CD4-positive, alpha-beta T cell treated with Interleukin-6 at 100 ng/mL for 8 hours (primary cell): ENCODE measurements at regions not wholly inside any gene's neighbourhood (a gene's known extent, or its start where the extent isn't known, plus 50 kb on each side); places are given as distances from the start of the nearest gene placed in this dataset.
"Not testable (repeated sequence)": the region's sequence is repeated elsewhere in the genome, so short reads cannot be mapped to it uniquely, and the experiment has no call there.

Source experiments
- DNase-seq: peaks from one replicate; pipeline ENCODE4 v3.0.0-alpha.2; 2020; ENCODE audit warnings: mixed read lengths, low spot score

DNA sequence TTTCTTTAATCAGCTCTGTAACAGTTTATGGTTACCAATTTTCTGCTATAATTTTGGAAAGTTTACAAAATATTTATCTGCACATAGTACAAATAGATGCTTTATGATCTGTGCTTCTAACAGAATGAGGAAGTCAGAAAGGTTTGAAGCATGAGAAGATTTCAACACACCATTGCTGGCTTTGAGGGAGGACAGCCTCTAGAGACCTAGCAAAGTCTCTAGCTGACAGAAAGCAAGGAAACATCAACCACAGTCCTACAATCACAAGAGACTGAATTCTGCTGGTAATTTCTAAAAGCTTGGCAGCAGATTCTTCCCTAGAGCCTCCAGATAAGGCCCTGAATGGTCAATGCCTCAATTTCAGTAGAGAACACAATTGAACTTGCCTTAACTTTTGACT is 750.8 kb upstream of the SLC35B3 start:
- no peak for DNase-seq

DNA sequence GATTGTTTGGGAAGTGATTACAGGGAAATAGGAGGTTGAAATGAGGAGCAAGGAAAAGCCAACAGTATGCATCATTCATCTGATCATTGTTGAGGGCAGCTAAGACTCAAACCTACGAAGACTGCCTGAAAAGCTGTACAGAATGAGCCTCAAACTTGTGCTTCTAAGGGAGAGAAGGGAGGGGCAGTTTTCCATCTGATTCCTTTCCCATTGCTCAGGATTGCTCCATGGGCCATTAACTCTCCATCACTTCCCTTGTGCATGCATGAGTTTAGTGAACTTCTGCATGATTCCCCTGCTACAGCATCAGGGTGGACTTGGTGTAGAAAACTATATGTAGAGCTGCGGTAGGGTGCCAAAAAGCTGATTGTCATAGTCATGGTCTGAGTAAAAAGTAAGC is 742.7 kb upstream of the SLC35B3 start:
- DNase-seq, result no peak

DNA sequence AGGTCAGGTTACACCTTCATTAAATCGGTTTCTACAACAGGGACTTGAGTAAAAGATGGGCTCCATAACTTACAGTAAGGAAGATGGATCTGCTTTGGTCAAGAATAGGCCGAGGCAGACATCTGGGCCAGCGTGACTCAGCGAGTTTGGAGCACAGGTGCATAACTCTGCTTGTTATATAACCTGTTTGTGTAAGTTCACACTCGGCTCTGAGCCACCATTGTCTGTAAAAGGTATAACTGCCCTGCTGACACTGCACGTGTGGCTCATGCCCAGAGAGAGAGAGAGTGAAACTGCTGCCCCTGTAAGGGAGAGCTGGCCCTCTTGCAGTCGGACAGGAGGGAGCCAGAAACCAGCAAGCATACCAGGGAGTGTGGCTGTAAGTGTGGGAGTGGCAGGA is 737.9 kb upstream of the SLC35B3 start:
- no peak for DNase-seq

DNA sequence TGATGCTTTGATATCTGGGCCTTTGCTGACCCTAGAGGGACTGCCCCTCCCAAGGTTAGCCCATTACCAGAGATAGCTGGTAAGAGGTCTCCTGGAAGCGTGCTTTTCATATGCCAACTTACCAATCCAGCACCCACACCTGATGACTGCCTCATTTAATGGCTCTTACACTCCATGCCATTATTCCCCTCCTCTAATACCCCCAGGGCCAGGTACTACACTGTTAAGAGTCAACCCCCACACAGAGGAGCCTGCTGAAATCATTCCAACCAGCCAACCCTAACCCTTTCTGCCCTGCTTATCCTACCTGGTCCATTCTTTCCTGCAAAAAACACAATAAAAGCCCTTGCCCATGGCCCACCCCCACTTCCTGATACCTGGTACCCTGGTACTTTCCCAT is 736.8 kb upstream of the SLC35B3 start:
- no peak for DNase-seq

DNA sequence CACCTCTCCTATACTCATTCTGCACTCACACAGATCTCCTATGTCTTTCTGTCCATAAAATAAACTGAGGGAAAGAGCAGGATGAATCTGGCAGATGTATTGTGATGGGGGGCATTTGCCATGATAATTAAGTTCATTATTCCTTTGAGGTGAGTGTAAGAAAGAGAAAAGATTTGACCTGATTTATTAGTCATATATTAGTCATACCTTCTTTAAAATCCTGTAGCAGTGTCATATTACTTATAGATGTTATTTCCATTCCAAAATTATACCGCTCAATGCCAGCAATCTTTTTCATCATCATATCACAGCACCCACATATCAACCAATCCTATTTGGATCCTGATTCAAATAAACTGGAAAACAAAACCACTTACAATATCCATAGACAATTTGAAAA is 733.3 kb upstream of the SLC35B3 start:
- DNase-seq, result no peak

DNA sequence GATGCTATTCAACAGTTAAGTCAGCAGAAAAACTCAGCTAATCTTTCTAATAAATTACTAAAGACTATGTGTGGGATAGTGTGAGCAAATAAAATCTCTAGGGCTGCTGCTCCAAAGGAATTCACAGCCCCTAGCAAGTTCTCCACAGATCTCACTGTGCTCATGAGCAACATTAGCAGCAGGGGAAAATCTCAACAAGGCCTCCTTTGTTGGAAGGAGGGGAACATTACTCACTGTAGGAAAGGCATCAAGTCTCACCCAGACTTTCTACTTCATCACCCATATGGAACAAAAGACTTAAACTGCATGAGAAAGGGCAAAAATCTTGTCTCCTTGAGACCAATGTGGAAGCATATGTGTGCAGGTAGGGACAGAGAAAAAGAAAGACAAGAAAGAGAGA is 726.4 kb upstream of the SLC35B3 start:
- DNase-seq, result no peak

DNA sequence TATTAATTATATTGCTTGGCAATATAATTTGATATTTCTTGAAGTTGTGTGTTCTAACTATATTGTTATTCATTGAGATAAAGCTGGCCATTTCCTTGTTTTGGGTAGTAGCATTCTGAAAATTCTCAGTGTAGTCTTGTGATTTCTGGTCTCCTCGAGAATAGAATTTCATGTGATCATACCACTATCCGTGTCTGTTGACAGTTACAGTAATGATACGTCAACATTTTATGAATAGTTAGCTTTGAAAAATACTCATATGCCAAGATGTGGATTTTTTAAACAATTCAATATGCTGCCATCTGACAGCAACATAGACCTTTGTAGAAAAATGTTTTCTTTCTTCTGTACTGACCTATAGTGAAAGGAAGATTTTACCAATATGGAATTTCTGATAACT is 723.7 kb upstream of the SLC35B3 start:
- DNase-seq, result no peak

DNA sequence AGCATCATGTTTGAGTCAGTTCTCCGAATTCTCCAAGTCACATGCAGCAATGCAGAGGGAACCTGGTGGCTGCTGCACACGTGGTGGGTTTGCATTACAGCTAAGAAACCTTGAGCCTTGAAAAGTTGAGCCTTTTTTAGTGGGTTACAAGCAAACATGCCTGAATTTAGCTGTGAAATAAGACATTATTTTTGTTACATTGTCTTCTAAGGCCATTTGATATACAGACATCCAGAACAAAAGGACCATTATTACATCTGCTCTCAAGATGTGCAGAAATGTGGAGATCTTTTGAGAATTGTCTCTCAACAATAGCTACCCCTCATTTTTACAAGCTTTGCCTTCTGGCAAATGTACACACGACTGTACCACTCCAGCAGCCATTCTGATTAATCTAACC is 720.5 kb upstream of the SLC35B3 start:
- DNase-seq, result no peak

DNA sequence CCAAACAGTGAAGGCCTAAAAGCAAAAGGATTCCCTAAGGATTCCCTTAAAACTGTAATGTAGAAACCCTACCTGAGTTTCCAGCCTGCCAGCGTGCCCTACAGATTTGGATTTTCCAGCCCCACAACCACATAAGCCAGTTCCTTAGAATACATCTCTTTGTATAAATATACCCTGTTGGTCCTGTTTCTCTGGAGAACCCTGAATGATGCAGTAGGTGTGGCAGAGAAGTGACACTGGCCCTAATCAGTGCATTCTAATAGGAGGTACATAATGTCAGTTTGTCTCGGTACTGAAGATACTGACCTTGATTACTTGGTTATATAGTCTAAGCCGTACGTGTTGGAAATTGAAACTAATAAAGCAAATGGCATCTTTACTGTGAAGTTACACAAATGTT is 707.8 kb upstream of the SLC35B3 start:
- DNase-seq, result no peak

DNA sequence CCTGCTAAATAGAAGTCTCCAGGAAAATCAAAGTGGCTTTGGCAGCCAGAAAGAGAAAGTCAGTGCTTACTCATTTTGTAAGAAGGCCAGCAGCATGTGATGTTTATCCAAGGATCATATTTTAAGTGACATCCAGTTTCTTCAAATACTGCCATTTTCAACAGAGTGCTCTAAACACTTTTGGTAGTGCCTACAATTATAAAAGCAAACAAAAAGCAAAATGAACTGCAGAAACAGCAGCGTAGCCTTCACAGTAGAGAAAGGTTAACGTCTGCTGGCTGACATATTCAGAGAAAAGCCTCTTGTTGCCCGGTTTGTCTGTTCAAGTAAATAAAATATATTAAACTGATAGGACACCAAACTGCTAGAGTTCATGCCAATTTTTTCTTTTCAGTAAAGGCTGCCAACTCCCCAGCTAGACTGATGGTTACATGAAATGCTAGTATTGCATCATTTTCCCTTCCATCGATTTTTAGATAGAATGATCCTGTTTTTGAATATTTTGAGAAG is 705.7 kb upstream of the SLC35B3 start:
- DNase-seq, result no peak

DNA sequence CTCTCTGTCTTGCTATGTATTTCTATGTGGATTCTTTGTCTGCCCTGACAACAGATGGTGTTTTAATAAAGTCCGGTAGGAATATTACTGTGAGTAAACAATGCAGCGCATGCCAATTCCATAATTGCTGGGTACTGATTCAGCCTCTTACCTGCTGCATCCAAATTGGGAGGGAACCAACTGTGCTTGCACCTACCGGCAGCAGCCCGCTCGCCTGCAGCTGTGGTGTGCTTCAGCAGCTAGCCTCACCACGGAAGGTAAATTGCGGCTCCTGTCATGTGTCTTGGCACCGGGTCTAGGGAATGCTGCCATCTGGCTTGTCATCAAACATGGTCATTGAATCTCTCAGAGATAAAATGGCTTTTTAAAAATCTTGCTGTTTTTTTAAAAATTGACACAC is 704.8 kb upstream of the SLC35B3 start:
- no peak for DNase-seq

DNA sequence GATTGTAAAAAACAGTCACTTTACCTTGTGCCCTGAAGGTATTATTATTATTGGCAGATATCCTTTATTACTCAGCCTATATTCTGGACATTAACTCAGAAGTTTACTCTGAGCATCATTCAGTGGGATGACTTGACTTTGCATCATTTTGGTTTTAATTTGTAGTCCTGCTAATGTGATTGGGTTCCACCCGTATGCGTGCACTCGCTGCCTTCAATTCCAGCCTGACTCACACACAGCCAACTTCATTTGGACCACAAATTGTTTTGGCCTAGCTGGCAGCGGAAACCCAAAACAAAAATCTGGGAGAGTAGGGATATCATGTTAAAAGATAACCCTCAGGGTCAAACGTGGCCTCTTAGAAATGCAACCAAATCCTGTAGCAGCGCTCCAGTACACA is 704.4 kb upstream of the SLC35B3 start:
- DNase-seq, result no peak

DNA sequence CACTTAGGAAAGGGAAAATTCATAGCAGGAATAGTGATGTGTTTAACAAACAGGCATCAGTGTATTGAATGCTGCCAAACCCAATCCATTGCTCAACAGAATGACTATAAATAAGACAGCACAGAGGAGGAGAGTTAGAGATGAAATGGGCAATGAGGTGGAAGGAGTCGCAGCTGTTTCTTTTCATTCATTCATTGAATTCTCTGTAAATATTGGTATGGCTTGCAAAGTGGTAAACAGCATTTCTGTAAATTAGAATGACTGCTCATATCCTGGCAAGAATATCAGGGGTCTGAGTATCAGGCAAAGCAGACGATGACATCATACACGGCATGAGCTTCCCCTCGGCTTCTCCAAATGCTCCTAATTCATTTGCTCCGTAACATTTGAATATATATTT is 703.6 kb upstream of the SLC35B3 start:
- no peak for DNase-seq

DNA sequence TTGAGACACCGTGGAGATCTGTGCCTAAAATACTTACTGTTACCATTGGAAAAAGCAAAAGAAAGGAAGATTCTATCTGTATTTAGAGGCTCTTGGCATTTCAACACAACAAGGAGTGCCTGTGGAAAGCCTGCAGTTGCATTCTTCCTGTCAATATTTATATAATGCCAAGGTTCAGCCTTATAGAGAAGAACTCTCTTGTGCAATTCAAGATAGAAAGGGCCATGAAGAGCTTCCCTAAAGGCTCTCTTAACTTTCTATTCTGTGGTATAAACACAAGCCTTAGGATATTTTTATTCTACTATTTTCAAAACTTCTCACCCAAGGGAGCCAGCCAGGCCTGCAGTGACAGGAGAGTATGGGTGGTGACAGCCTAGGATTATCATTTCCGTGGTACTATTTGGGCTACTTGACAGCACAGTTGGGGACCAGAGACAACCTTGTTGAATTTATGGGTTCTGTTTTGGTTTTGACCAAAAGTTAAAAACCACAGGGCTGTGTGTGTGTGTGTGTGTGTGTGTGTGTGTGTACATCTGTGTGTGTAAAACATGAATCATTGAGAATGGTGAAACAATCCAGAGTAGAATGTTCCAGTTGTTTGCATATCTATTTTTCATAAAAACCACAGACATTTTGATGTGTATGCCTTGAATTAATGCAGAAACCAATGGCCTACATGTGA is 700.9 kb upstream of the SLC35B3 start:
- no peak for DNase-seq

DNA sequence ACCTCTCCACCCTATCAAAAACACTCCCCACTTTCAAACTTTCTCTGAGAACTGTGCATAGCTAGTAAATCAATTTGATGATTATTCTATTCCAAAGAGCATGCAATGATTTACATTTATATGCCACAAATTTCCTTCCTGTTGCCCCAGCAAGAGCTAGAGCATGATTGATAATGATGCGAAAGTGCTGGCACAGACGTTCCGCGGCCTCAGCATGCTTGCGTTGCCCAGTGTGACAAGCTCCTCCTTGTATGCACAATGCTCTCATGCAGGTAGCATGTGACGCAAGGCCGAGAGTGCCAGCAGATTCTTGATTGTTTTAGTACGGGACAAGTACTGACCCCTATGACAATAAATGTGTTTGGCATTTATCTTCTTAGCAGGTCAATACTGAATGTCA is 696.3 kb upstream of the SLC35B3 start:
- DNase-seq, result no peak

DNA sequence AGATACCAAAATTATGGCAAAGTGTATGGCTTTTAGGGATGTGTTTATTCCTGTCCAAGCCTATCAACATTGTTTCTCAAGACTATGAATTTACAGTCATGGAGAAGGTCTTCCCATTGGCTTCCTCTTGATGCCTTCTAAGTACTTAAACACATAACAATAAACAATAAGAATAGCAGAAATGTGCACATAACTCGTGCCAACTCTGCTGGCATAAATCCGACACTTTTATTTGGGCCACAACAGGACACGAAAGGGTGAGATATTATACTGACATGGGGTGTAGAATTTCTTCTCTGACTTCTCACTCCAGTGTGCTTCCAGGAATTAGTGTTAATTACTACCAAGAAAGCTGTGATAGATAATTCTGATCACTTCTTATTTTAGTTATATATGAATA is 695.9 kb upstream of the SLC35B3 start:
- DNase-seq, result no peak

DNA sequence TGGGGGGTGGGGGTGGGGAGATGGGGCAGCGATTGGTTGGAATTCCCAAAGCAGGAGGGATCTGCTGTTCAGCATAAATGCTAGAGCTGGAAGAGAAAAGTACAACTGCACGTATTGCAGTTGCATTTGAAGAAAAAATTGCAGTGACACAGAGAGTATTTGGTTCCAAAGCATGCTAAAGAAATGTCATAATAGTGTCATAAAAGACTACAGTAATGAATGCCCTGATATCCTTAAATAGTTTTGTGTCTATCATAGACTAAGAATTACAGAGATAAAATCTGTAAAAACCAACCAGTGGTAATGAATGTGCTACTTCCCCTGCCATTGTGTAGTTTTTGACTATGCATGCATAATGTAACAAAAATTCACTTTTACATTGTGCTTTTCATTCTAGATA is 693.6 kb upstream of the SLC35B3 start:
- no peak for DNase-seq

DNA sequence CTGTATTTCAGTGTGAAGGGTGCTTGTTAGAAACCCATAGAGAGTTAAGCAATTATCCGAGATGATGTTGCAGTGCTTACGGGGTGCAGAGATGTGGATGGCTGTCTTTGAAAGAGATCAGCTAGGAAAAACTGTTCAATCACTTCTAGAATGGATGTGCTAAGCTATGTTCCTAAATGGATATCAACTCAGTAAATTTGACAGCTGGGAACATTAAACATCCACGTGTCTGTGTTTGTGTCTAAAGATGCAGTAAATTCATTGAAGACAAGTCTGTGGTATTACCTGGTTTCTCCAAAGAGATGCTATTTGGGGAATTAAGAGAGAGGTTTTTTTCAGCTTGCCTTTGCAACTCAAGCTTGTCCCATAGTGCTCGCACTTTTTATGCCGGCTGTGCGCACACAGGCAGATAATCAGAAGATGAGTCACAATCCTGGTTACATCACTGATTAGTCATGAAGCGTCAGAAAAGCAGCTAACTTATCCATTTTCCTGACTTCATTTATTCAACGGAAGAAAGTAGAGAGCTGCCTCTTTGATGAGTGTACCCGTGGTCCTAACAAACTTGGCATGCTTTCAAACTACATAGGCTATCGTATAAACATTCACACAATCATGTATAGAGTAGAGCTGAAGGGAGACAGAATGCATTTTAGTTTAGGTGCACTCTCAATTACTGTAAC is 691.7 kb upstream of the SLC35B3 start:
- DNase-seq, result no peak

DNA sequence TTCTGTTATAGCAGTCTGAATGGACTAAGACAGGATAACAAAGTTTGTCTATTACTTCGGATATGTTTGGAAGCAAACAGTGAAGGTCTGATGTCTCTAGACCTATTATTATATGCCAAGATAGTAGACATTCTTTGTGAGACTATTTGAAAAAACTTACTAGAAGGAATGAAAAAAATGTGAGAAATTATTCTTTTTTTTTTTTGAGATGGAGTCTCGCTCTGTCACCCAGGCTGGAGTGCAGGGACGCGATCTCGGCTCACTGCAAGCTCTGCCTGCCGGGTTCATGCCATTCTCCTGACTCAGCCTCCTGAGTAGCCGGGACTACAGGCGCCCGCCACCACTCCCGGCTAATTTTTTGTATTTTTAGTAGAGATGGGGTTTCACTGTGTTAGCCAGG is 690.7 kb upstream of the SLC35B3 start:
- not testable (repeated sequence) for DNase-seq

DNA sequence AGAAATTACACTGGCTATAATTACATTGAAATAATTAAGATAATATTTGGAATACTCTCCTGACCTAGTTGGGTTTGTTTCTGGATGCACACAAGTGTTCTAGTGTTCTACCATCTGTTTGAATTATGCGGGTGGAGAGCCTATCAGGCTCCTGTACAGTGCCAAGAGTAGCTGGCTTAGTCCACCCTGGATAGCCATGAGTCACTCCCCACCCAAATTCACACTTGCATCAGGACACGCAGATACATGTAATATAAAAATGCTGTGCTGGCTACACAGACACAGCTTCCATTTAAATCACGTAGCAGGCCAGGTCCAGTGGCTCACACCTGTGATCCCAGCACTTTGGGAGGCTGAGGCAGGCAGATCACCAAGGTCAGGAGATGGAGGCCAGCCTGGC is 686.2 kb upstream of the SLC35B3 start:
- DNase-seq, result no peak

DNA sequence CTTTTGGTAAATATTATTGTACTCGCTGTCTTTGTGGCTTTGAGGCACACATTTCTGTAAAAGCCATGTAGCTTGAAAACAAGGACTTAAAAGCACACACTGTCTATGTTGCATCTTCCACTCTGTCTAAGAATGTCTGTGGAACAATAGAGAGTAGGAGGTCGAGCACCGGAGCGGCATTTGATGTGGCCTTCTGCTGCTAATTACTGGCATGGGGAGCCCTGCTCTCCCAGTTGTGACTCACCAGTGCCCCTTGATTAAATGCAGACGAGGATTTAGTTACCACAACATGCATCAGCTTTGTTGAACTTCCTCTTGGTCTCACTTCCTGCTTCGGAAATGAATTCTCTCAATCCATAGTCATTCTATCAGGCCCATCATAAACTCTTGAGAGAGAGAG is 680.7 kb upstream of the SLC35B3 start:
- DNase-seq, result no peak

DNA sequence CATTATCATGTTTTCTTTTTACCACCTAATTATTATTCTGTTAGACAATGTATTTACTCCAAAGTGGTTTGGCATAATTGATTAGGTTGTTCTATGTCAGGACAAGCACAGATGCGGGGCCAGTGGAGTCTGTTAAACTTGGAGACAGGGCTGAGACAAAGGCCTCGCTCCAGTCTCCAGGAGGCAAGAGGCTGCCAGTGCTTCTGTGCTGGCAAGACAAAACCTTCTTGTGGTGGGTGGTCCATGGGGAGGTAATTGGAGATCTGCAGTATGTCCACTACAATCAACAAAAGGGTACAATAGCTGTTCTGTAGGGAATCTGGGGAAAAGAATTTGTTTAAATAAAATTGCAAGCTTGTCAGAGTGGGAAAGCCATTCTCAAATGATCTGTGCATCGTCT is 677.2 kb upstream of the SLC35B3 start:
- DNase-seq, result no peak

DNA sequence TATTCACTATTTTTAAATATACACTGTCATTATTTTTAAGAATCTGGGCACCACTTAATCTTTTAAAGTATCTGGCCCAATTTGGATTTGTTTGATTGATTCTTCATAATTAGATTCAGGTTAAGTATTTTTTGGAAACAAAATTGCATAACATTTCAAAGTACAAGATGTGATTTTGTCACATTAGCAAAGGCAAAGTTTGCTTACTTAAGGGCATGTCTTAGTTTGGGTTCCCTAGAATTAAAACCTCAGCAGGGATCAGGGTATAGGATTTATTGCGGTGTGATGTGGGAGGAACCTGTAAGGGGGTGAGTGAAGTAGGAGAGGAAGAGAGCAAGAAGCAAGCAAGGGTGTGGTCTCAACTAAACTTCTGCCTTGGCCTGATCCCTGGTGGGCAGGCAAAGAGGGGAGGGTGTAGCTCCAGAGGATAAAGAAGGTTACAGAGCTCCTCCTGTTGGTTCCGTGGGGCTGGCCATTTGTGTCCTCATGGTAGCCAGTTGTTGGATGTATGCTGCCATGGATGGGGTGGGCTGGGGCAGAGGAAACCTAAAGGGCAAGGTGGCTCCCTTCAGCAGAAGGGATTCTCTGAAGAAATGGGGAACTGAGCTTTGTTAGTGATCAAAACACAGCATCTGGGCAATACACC is 668.7 kb upstream of the SLC35B3 start:
- DNase-seq, result no peak

DNA sequence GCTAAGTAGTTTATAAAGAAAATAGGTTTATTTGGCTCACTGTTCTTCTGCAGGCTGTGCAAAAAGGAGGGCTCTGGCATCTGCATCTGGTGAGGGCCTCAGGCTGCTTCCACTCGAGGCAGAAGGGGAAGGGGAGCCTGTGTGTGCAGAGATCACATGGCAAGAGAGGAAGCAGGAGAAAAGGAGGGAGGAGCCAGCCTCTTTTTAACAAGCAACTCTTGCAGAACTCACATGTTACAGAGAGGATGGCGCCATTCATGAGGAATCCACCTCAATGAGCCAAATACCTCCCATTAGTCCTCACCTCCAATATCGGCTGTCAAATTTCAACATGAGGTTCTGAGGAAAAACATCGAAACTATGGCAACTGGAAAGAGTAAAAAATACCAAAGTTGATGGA is 666.6 kb upstream of the SLC35B3 start:
- DNase-seq, result no peak
